ENCODE measurements at regions not wholly inside any gene's neighbourhood (a gene's known extent, or its start where the extent isn't known, plus 50 kb on each side); places are given as distances from the start of the nearest gene placed in this dataset.

DNA sequence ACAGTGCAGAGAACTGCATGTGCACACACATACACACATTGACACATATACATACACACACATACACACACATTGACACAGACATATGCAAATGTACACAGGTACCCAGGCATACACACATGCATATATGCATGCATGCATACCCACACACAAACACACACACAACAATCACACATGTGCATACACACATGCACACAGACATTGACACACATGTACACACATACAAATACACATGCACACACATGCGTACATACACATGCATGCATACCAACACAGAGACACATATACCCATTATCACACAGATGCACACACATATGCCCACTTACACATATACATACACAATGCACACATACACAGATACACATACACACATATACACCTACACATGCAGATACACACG is 299.6 kb upstream of the ADCY2 start:
- H3K36me3 ChIP-seq (ENCODE audit: control insufficient read depth in 1 of 2, insufficient read depth in 2 of 2, low read depth in 1 of 2, low read length in 2 of 2), result no peaks in the 10 kb centered on the region
- H3K18ac ChIP-seq (ENCODE audit: low read depth in 1 of 2, low read length in 2 of 2), result no peak overlapping the region

DNA sequence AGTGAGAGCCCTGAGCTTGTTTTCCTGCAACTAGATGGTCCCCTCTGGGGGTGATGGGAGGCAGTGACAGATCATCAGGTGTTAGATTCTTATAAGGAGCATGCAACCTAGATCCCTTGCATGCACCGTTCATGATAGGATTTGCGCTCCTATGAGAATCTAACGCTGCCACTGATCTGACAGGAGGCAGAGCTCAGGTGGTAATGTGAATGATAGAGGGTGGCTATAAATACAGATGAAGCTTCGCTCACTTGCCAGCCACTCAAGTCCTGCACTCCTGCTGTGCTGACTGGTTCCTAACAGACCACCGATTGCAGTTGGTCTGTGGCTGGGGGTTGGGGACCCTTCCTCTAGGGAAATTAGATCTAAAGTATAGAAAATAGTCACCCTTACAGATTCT is 290.6 kb upstream of the ADCY2 start:
- H2BK120ac ChIP-seq (ENCODE audit: low read depth, low read length), result no peak overlapping the region
- no peaks in the 10 kb centered on the region for H3K79me1 ChIP-seq (replicated peaks; ENCODE audit: low read length, poor library complexity, severe bottlenecking)
- H3K4me3 ChIP-seq (ENCODE audit: insufficient read depth in 1 of 2, low read depth in 1 of 2, low read length in 2 of 2), result no peak overlapping the region
- no peak overlapping the region for H3K27ac ChIP-seq (ENCODE audit: low read length, poor library complexity, severe bottlenecking)
- H3K23ac ChIP-seq (ENCODE audit: low read length in 2 of 2), result no peak overlapping the region
- no peaks in the 10 kb centered on the region for H3K27me3 ChIP-seq (ENCODE audit: control insufficient read depth in 1 of 2, insufficient read depth in 1 of 2, low read length in 2 of 2)
- H4K8ac ChIP-seq (ENCODE audit: low read length), result no peak overlapping the region
- no peak for DNase-seq
- no peaks in the 10 kb centered on the region for H3K9me3 ChIP-seq (ENCODE audit: control insufficient read depth, low read length)
- H4K91ac ChIP-seq (ENCODE audit: low read length), result no peak overlapping the region
- H2AFZ ChIP-seq (ENCODE audit: low read depth, low read length), result no peak overlapping the region
- no peak overlapping the region for H2AK5ac ChIP-seq (ENCODE audit: low read length, severe bottlenecking)
- H3K36me3 ChIP-seq (ENCODE audit: control insufficient read depth in 1 of 2, insufficient read depth in 2 of 2, low read depth in 1 of 2, low read length in 2 of 2), result no peaks in the 10 kb centered on the region
- no peak overlapping the region for H3K4me2 ChIP-seq (ENCODE audit: low read length, poor library complexity, severe bottlenecking)
- no peak overlapping the region for H3K4ac ChIP-seq (ENCODE audit: low read depth in 1 of 2, low read length in 2 of 2)
- H2BK12ac ChIP-seq (ENCODE audit: low read length in 2 of 2), result no peak overlapping the region
- H3K9ac ChIP-seq (ENCODE audit: low read length), result no peak overlapping the region
- WGBS, result 75% methylated on average over 4 of the region's 5 CpGs
- H2BK5ac ChIP-seq (ENCODE audit: low read depth, low read length, poor library complexity, severe bottlenecking), result no peak overlapping the region
- no peak overlapping the region for H3K14ac ChIP-seq (ENCODE audit: low read length in 2 of 2)
- H3K18ac ChIP-seq (ENCODE audit: low read depth in 1 of 2, low read length in 2 of 2), result no peak overlapping the region
- H2BK15ac ChIP-seq (ENCODE audit: low read depth, poor library complexity, severe bottlenecking), result no peak overlapping the region
- H3K4me1 ChIP-seq (ENCODE audit: control insufficient read depth, insufficient read depth, low read depth, low read length), result no peaks in the 10 kb centered on the region

More for the DNA sequence above, 299.6 kb upstream of the ADCY2 start:
- no peak overlapping the region for H3K4ac ChIP-seq (ENCODE audit: low read depth in 1 of 2, low read length in 2 of 2)
- H4K91ac ChIP-seq (ENCODE audit: low read length), result no peak overlapping the region
- no peak overlapping the region for H2BK120ac ChIP-seq (ENCODE audit: low read depth, low read length)
- no peak overlapping the region for H3K9ac ChIP-seq (ENCODE audit: low read length)
- WGBS, result 74% methylated on average over 2 of the region's 2 CpGs
- H3K27me3 ChIP-seq (ENCODE audit: control insufficient read depth in 1 of 2, insufficient read depth in 1 of 2, low read length in 2 of 2), result no peaks in the 10 kb centered on the region
- no peak overlapping the region for H3K4me2 ChIP-seq (ENCODE audit: low read length, poor library complexity, severe bottlenecking)
- H3K4me3 ChIP-seq (ENCODE audit: insufficient read depth in 1 of 2, low read depth in 1 of 2, low read length in 2 of 2), result no peak overlapping the region
- H3K27ac ChIP-seq (ENCODE audit: low read length, poor library complexity, severe bottlenecking), result no peak overlapping the region
- no peak overlapping the region for H2AK5ac ChIP-seq (ENCODE audit: low read length, severe bottlenecking)
- H3K4me1 ChIP-seq (ENCODE audit: control insufficient read depth, insufficient read depth, low read depth, low read length), result no peaks in the 10 kb centered on the region
- H3K14ac ChIP-seq (ENCODE audit: low read length in 2 of 2), result no peak overlapping the region
- no peaks in the 10 kb centered on the region for H3K9me3 ChIP-seq (ENCODE audit: control insufficient read depth, low read length)
- no peak overlapping the region for H3K23ac ChIP-seq (ENCODE audit: low read length in 2 of 2)
- H2BK12ac ChIP-seq (ENCODE audit: low read length in 2 of 2), result no peak overlapping the region
- DNase-seq, result no peak
- no peak overlapping the region for H2BK5ac ChIP-seq (ENCODE audit: low read depth, low read length, poor library complexity, severe bottlenecking)
- no peak overlapping the region for H2AFZ ChIP-seq (ENCODE audit: low read depth, low read length)
- H4K8ac ChIP-seq (ENCODE audit: low read length), result no peak overlapping the region
- H3K79me1 ChIP-seq (replicated peaks; ENCODE audit: low read length, poor library complexity, severe bottlenecking), result no peaks in the 10 kb centered on the region
- no peak overlapping the region for H2BK15ac ChIP-seq (ENCODE audit: low read depth, poor library complexity, severe bottlenecking)

DNA sequence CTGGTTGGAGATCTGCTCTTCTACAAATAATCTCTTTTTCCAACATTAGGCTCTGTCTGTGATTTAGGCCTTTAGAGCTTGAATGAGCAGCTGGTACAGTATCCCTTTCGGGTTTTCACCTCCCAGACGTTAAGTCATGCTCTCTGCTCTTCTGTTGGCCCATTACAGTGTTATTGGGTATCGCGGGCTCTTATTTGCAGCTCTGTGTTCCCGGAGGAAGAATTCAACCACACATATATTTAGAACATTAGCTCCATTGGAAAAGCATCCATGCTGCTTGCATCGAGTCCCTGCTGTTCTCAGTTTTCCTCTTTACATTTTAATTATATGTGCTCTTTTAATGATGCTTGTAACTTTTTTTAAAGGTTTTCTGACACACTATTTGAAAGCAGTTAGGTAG is 278.0 kb upstream of the ADCY2 start:
- no peak overlapping the region for H3K18ac ChIP-seq (ENCODE audit: low read depth in 1 of 2, low read length in 2 of 2)
- H3K9ac ChIP-seq (ENCODE audit: low read length), result no peak overlapping the region
- H3K23ac ChIP-seq (ENCODE audit: low read length in 2 of 2), result no peak overlapping the region
- H3K36me3 ChIP-seq (ENCODE audit: control insufficient read depth in 1 of 2, insufficient read depth in 2 of 2, low read depth in 1 of 2, low read length in 2 of 2), result no peaks in the 10 kb centered on the region
- 80% methylated on average over 5 of the region's 6 CpGs for WGBS
- no peak for DNase-seq
- no peak overlapping the region for H2BK12ac ChIP-seq (ENCODE audit: low read length in 2 of 2)
- H3K4ac ChIP-seq (ENCODE audit: low read depth in 1 of 2, low read length in 2 of 2), result no peak overlapping the region
- H2BK120ac ChIP-seq (ENCODE audit: low read depth, low read length), result no peak overlapping the region
- no peak overlapping the region for H2AK5ac ChIP-seq (ENCODE audit: low read length, severe bottlenecking)
- no peak overlapping the region for H2AFZ ChIP-seq (ENCODE audit: low read depth, low read length)
- no peak overlapping the region for H4K91ac ChIP-seq (ENCODE audit: low read length)
- H3K79me1 ChIP-seq (replicated peaks; ENCODE audit: low read length, poor library complexity, severe bottlenecking), result no peaks in the 10 kb centered on the region
- no peak overlapping the region for H3K27ac ChIP-seq (ENCODE audit: low read length, poor library complexity, severe bottlenecking)
- H3K4me2 ChIP-seq (ENCODE audit: low read length, poor library complexity, severe bottlenecking), result no peak overlapping the region
- no peaks in the 10 kb centered on the region for H3K4me1 ChIP-seq (ENCODE audit: control insufficient read depth, insufficient read depth, low read depth, low read length)
- no peak overlapping the region for H2BK15ac ChIP-seq (ENCODE audit: low read depth, poor library complexity, severe bottlenecking)
- H3K9me3 ChIP-seq (ENCODE audit: control insufficient read depth, low read length), result peaks cover 9% of the 10 kb centered on the region
- no peaks in the 10 kb centered on the region for H3K27me3 ChIP-seq (ENCODE audit: control insufficient read depth in 1 of 2, insufficient read depth in 1 of 2, low read length in 2 of 2)
- H4K8ac ChIP-seq (ENCODE audit: low read length), result no peak overlapping the region
- H3K14ac ChIP-seq (ENCODE audit: low read length in 2 of 2), result no peak overlapping the region
- H2BK5ac ChIP-seq (ENCODE audit: low read depth, low read length, poor library complexity, severe bottlenecking), result no peak overlapping the region
- H3K4me3 ChIP-seq (ENCODE audit: insufficient read depth in 1 of 2, low read depth in 1 of 2, low read length in 2 of 2), result no peak overlapping the region

DNA sequence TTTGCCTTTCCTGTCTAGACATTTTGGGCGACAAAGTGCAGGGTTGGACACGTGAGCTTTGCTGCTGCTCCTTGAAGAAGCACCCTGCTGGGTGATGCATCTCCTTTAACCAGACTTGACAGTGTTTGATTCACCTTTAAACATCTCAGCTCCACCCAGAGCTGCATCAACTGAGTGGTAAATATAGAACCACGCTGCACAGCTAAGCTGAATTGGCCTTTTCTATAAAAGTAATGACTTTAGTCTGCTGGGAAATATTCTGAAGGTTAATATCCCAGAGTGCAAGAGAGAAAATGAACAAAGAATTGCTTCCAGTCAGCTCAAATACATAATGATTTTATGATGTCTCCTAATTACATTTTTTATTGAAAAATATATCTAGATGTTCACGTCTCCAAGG is 264.3 kb upstream of the ADCY2 start:
- H4K8ac ChIP-seq (ENCODE audit: low read length), result no peak overlapping the region
- no peak overlapping the region for H2BK12ac ChIP-seq (ENCODE audit: low read length in 2 of 2)
- H2AFZ ChIP-seq (ENCODE audit: low read depth, low read length), result no peak overlapping the region
- H3K9ac ChIP-seq (ENCODE audit: low read length), result no peak overlapping the region
- H3K4ac ChIP-seq (ENCODE audit: low read depth in 1 of 2, low read length in 2 of 2), result no peak overlapping the region
- no peak overlapping the region for H4K91ac ChIP-seq (ENCODE audit: low read length)
- no peak for DNase-seq
- H3K9me3 ChIP-seq (ENCODE audit: control insufficient read depth, low read length), result peaks cover 3% of the 10 kb centered on the region
- H3K27ac ChIP-seq (ENCODE audit: low read length, poor library complexity, severe bottlenecking), result no peak overlapping the region
- no peak overlapping the region for H3K14ac ChIP-seq (ENCODE audit: low read length in 2 of 2)
- no peaks in the 10 kb centered on the region for H3K79me1 ChIP-seq (replicated peaks; ENCODE audit: low read length, poor library complexity, severe bottlenecking)
- no peak overlapping the region for H3K18ac ChIP-seq (ENCODE audit: low read depth in 1 of 2, low read length in 2 of 2)
- H3K4me2 ChIP-seq (ENCODE audit: low read length, poor library complexity, severe bottlenecking), result no peak overlapping the region
- H3K4me3 ChIP-seq (ENCODE audit: insufficient read depth in 1 of 2, low read depth in 1 of 2, low read length in 2 of 2), result no peak overlapping the region
- no peaks in the 10 kb centered on the region for H3K27me3 ChIP-seq (ENCODE audit: control insufficient read depth in 1 of 2, insufficient read depth in 1 of 2, low read length in 2 of 2)
- WGBS, result 75% methylated on average over 2 of the region's 4 CpGs
- H3K4me1 ChIP-seq (ENCODE audit: control insufficient read depth, insufficient read depth, low read depth, low read length), result no peaks in the 10 kb centered on the region
- H3K36me3 ChIP-seq (ENCODE audit: control insufficient read depth in 1 of 2, insufficient read depth in 2 of 2, low read depth in 1 of 2, low read length in 2 of 2), result no peaks in the 10 kb centered on the region
- H2BK120ac ChIP-seq (ENCODE audit: low read depth, low read length), result no peak overlapping the region
- no peak overlapping the region for H2BK15ac ChIP-seq (ENCODE audit: low read depth, poor library complexity, severe bottlenecking)
- no peak overlapping the region for H2AK5ac ChIP-seq (ENCODE audit: low read length, severe bottlenecking)
- H3K23ac ChIP-seq (ENCODE audit: low read length in 2 of 2), result no peak overlapping the region
- H2BK5ac ChIP-seq (ENCODE audit: low read depth, low read length, poor library complexity, severe bottlenecking), result no peak overlapping the region
